Stimulated activated CD4-positive, alpha-beta T cell treated with anti-CD3 and anti-CD28 coated beads, TNF-alpha, amount 100 ng/mL, for 4 hours (primary cell): ENCODE measurements at regions not wholly inside any gene's neighbourhood (a gene's known extent, or its start where the extent isn't known, plus 50 kb on each side); places are given as distances from the start of the nearest gene placed in this dataset.
"Not testable (repeated sequence)": the region's sequence is repeated elsewhere in the genome, so short reads cannot be mapped to it uniquely, and the experiment has no call there.

Source experiments
- DNase-seq, 3 experiments: peaks; one replicate each; pipeline ENCODE4 v3.0.0-alpha.2; 2020; ENCODE audit warnings: low read depth in 3 of 3

DNA sequence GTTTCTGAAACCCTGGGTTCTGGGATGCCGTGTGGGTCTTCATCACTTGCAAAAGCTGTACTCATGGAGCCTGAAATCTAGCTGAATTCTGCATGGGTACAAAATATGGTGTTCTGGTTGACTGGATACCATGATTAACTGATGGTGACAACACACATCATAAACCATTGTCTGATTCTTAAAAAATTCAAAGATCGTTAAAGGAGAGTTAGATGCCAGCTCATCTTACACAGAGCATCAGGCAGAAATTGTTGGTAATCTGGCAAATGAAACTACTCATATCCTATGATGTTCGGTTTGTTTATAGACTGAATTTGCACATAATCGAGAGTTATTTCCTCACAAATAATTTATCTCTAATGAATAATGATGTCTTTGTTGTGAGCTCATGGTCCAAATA, 218.1 kb upstream of the PKN2 start:
- no peak for DNase-seq

DNA sequence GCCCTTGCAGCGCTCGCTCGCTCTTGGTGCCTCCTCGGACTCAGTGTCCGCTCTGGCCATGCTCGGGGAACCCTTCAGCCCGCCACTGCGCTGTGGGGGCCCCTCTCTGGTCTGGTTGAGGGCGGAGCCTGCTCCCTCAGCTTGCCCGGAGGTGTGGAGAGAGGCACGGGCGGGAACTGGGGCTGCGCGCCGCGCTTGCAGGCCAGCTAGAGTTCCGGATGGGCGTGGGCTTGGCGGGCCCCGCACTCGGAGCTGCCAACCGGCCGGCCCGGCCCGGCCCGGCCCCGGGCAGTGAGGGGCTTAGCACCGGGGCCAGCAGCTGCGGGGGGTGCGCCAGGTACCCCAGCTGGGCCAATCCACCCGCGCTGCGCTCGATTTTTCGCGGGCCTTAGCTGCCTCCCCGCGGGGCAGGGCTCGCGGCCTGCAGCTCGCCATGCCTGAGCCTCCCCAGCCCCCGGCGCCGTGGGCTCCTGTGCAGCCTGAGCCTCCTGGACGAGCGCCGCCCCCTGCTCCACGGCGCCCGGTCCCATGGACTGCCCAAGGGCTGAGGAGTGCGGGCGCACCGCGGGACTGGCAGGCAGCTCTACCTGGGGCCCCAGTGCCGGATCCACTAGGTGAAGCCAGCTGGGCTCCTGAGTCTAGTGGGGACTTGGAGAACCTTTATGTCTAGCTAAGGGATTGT, 217.0 kb upstream of the PKN2 start:
- no peak for DNase-seq

DNA sequence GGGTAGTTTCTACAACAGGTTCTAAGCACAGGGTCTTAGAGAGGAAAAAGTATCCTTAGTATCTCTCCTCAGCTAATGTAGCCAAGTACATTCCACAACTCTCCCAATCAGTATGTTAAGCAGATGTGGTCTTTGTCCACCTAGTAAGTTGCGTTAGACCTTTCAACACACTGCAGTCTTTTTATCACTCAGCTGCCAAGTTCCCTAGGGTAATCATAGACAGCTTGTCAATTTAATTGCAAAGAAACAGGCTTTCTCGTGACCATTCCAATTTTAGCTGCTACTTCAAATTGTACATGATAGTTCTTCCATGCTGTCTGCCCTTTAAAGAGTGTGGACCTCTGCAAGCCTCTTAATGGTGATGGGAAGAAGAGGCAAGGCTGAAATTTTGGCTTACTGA, 211.8 kb upstream of the PKN2 start:
- DNase-seq = no peak

DNA sequence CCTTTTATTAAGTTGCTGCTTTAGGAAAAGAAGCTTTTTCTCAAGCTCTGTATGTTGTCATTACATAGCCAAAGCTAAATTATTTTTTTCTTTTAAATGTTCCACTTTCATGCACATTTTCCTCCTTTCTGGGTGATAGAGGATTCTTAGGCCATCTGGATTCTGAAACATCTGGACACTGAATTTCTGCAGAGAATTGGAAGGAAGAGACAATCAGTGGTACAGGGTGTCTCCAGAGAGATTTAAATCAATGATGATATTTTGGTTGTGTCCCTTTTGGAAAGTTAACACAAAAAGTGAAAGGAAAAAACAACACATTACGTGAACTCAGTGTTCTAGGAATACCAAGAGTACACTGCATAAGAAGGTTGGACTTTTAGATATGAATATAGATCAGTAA, 211.4 kb upstream of the PKN2 start:
- no peak for DNase-seq

DNA sequence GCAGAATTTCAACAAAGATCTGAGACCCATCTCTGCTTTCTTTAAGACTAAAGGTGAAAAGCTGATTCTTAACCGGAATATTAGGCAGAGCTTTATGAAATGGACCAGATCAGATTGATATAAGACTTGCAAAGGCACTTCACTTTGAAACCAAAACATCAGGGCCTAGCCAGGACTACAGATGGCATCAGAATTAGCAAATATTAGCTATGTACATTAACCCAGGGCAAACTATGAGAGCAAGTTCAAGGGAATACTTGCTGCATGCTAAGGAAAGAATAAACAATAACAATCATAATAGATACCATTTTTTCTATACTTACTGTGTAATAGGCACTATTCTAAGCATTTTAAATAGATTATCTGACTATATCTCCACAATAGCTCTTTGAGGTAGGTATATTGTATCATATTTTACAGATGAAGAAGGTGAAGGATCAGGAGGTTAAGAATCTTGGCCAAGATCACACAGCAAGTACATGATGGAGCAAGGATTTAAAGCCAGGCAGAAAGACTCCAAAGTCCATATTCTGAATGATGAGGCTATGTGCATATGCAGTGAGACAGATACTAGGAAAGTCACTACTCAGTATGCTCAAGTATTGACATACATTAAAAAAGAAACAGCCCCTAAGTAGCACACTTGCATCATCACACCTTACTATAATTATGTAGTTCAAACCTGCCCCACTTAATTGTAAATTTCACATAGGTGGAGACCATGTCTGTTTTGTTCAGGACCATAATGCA, 209.3 kb upstream of the PKN2 start:
- DNase-seq = no peak

DNA sequence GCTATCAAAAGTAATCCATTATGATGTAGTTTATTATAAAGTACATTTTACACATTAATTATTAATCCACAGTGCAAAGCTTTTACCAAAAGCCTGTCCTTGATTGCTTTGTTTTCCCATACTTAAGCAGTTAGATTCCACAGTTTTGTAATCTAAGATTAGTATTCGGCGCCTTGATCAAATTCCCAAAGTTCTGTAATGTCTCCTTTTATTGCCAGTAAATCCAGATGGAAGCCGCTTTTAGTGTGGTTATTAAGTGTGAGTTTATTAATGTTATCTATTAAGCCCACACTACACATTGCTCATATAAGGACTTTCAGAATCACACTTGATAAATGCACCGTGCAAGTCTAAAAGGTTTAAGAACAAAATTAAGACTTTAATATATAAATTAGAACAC, 199.2 kb upstream of the PKN2 start:
- no peak for DNase-seq

DNA sequence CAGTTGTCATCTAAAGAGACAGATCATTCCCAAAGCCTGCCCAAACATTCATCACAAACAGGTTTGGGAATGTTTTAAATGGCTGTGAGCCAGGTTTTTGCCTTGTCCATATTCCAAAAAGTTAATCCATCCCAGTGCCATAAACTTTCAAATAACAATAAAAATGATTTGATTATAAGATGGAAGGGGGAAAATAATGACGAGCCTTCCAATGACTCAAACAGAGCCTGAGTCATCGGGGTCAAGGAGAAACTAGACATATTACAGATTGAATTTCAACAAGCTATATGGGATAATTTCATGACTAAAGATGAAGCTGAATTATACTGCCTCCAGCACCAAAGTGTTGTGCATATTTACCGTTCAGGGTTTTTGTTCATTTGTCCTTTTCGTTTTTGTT, 195.8 kb upstream of the PKN2 start:
- DNase-seq = no peak

DNA sequence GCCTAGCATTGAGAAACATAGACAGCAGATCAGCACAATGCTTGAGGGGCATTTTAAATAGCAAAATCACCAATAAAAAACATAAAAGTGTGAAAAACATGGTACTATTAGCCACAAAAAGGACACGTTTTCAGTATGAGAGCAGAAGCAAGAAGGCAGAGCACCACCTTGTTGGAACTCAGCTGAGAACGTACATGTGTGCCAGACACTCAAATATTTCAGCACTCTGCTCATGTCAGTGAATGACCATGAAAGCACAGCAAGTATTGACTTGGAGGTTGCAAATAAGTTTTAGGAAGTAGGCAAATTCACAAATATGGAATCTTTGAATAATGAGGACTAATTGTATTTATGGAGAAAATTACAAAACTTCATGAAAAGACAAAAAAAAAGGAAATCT, 193.4 kb upstream of the PKN2 start:
- no peak for DNase-seq

DNA sequence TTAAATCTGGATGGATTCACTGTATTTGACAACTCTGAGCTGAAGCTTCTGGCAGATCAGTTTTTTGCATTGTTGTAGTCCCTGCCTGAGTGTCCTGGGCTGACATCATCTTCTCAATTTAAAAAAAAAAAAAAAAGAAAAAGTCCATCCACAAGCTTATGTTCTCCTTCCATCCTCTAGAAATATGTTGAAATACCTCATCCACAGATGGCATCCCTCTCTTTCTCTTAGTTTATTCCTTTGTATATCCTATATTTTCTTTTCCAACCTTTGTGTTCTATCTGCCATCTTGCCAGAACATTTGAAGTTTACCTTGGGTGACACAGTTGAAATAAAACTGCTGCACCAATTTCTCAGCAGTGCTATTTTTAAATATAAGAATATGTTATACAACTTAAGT, 184.4 kb upstream of the PKN2 start:
- DNase-seq = no peak

DNA sequence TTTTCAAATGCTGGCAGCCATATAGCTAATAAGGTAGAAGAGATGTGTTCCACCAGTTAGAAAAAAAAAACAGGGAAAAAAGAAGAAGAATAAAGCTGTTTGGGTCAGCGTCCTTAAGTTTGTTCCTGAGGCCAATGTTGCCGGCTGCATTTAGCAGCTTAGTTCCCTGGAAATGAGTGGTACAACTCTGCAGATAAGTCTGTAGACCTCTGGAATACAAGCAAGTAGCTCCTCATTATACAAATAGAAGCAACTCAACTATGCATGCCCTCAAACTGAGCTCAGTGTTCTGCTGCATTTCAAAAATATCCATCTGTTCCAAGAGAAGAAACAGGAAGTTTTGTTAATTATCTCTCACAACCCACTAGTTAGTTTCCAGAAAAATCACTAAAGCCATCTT, 181.2 kb upstream of the PKN2 start:
- no peak for DNase-seq

DNA sequence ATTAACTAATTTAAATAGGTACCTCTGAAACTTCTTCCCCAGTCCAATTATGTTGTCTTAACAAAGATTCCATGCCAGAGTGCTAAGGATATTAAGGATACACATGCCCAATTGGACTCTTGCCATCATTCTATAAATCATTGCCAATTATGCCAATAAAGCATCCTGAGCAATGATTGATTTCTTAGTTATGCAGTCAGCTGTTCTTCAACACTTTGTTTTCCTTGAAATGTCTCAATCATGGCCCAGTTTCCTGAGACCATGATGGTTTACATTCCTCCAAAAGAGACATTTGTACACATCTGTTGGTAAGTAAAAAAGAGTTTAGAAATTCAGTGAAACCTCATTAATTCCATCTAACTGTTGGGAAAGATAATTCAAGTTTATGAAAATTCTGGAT, 180.4 kb upstream of the PKN2 start:
- no peak for DNase-seq

DNA sequence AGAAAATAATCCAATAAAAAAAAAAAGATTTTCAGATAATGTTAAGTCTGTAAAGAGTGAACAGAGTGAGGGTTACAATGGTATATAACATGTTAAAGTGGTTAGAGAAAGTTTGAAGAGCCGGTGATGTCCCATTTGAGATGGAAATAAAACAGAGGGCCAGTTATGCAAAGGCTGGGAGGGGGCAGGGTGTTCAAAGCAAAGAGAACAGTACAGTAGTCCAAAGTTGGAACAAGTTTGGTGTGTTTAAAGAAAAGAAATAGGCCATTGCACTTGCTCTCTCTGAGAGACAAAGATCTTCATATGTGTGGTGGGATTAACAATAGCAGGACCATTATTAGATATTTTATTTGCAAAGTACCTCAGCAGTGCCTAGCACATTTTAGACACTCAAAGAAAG, 179.5 kb upstream of the PKN2 start:
- no peak for DNase-seq

DNA sequence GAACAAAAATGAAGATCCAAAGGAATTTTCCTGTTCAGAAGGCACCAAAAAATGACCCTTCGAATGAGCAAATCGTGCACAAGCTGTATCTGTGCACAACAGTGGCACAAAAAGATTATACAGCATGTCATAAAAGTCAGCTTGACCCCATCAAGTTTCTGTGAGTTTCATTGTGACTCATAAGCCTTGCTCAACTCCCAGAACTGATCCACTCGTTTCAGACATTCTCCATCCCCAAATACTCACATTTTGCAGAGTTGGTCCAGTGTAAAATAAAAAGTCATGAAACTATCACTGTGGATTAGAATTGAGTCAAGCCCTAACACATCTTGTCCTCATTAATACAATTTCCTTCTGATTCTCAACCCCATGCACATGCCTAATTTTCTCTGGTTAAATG, 174.7 kb upstream of the PKN2 start:
- no peak for DNase-seq

DNA sequence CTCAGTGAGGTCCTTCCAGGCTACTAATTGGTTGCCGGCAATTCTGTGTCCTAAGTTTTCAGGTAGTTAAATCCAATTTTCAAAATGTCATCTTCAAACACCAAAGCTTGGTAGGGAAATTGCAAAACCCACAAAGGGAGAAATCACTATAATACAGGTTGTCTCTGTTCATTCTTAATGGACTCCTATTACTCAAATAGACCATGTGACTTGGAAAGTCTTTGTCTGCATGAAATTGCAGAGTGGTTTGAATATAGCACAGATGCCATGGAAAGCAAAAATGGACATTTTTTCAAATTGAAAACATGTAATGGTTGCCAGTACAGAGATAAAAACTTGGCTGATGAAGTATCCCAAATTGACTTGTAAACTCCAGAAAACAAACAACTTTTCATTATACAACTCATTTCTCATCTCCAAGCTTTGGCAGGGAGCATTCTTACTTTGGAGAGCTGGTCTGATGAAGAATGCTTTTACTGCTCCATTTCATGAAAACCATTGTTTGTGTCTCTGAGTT, 169.5 kb upstream of the PKN2 start:
- no peak for DNase-seq

DNA sequence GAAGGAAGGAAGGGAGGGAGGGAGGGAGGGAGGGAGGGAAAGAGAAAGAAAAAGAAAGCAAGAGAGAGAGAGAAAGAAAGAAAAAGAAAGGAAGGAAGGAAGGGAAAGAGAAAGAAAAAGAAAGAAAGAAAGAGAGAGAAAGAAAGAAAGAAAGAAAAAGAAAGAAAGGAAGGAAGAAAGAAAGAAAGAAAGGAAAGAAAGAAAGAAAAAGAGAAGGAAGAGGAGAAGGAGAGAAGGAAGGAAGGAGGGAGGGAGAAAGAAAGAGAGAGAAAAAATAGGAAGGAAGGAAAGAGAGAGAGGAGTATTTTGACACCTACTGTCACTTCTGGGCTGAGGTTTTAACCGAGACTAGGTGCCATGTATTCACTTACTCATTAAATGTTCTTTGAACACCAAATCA, 166.6 kb upstream of the PKN2 start:
- DNase-seq = not testable (repeated sequence)

DNA sequence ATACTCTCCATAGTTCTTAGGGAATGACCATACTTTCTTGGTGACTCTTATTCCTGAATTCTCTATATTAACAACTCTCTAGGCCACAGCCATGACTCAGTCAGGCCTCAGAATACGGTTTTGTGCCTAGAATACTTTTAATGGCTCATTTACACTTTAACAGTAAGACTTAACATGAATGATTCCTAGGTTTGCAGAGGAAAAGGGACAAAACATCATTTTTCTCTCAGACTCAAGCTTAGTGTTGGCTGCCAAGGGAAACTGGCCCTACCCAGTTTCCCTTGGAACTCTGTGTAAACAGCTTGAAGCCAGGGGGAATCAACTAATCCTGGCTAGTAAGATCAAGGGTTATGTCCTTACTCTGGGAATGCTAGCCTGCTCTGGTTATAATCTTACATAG, 164.9 kb upstream of the PKN2 start:
- no peak for DNase-seq

DNA sequence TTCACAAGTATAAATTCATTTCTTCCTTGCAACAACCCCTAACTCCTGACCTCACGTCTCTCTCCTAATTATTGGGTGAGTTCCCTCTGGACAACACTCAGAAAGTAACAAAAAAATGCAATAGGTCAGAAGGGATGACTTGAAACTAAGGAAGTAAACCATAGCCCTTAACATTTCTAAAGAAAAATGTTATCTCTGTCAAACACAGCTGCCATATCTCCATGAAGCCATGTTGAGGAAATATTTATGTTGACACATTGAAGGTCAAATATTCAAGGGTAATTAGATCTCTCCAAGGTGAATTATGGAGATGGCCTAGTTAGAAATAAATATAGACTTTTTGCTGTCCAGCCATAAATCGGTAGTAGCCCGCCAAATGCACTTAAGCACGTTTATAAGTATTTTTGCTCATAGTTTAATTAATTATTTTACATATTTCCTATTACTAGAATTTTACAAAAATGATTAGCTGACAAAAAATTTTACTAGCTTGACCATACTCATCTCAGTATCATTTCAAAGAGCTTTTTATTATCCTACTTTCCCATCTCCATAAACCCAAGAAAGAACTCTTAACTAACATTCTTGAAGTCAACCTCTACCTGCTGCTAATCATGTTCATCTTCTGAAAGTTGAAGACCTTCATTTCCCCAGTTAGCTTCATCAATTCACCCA, 160.1 kb upstream of the PKN2 start:
- DNase-seq = no peak

DNA sequence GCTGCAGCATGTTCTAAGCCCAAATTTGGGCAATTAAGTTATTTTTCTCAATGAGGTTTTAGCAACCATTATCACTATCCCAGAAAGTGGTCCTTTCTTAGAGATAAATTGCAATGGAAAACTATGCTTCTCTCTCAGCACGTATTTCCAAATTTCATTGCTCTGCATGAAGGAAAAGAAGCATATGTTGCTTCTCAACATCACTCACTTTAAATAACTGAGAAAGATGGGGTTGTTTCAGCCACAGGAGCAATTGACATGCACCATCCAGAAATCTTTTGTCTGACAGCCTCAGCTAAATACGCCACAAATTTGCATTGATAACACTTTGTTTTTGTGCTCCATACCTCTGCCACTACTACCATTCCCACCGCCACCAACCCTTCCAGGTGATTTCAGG, 157.6 kb upstream of the PKN2 start:
- no peak for DNase-seq

DNA sequence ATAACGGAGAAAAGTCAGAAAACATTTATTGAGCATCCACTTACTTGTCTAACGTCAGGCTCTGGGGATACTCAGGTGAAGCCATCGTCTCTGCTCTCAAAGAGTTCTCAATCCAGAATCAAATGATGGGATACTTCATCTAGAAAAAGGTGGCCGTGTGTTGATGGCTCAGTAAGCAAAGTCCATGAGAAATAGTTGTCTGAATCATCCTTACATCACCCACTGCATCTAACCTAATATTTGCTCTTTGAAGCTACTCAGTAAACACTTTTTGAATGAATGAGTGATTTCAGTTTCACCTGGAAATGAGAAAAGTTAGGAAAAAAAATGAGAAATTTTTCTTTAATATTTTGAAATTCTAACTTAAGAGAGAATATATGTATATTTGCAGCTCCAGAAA, 155.3 kb upstream of the PKN2 start:
- DNase-seq = no peak

DNA sequence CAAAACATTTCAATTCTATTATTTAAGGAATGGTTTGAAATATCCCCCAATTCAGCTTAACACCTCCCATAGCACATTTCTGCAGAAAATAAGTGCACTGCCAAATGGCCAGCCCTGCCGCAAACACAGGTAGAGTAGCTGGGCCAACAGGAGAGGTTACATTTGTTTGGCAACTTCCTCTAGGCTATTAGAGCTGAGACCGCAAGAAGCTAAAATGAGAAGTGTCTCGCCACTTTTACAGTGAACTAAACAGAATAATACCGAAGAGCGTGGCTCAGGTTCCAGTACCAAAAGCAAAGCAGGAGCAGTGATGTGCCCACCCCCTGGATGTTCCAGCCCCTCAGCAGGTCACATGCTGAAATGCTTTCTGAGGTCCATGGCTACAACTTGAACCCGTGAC, 154.5 kb upstream of the PKN2 start:
- DNase-seq = no peak

DNA sequence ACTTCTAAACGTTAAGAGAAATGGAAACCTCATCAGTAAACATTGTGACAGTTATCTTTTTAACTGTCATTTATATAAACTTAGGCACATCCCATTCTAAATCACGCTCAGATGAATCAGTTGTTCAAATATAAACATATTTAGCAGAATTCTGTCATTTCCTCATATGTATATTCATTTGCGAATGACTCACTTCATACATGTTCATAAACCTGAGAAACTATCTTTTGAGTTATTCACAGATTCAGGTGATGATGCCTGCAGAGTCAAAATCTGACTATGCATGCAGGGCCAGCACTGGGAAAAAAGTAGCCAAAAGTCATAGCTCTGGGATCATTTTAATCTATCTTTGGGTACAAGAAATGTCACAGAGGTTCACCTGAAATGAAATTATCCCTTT, 153.8 kb upstream of the PKN2 start:
- no peak for DNase-seq

DNA sequence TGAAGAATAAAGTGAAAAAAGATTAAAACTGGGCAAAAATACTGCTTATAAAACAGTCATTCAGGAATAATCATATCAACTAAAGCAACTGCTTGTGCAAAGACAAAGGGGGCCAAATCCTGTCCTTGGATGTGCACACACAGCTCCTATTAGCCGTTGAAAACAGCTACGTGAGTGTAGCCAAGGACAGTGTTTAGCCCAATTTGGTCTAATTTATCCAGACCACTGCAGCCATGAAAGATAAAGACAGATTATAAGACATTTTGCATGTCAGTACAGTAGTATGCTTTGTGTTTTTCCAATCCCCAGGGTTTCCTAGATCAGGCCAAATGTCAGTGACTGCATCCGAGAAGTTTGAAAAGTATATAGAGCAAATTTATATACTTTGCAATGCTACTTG, 146.3 kb upstream of the PKN2 start:
- DNase-seq = no peak
